GM12873 (cell line): ENCODE measurements at regions not wholly inside any gene's neighbourhood (a gene's known extent, or its start where the extent isn't known, plus 50 kb on each side); places are given as distances from the start of the nearest gene placed in this dataset.

Experiments
- CTCF ChIP-seq: IDR thresholded peaks from 2 replicates; pipeline ENCODE4 v1.5.1; 2012; ENCODE audit warnings: low read depth, mild to moderate bottlenecking, moderate library complexity, low read length, control low read depth; ENCODE audit not compliant: insufficient read depth; ENCODE audit errors: missing control alignments

- TF ChIP-seq CTCF, result no peak
Observed at GRCh38 chr20:56868746-56869145, 239.6 kb downstream of the TFAP2C start.

DNA sequence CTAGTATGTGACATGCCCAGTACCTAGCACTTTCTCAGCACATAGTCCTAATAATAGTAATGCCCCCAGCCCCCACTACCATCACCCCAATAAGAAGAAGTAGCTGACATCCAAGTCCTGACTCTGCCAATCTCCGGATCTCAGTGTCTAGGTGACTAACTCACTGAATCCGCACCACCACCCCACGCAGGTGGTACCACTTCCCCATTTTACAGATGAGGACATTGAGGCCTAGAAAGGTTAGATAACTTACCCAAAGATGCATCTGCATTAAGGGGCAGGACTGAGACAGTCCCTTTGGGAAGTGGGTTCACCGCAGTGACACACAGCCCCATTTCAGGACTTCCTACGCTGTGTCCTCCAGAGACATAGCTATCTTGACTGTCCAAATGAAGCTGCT, 241.2 kb downstream of the TFAP2C start:
- TF ChIP-seq CTCF, result no peak

DNA sequence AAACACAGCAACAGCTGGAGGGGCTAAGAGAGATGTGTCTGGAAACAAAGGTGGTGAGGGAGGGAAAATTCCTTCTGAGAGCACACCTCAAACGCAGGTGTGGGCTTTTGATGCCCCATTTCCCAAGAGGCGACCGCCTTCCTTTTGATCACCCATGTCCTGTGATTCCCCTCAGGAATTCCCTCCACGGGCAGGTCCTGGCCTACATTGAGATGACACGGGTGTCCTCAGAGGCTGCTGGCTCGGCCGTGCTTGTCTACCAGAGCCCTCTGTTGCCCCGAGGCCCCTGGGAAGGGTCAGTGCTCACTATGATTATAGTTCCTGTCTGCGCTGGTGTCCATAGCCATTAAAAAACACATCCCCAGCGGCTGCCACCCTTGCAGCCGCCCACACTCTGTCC, 242.6 kb downstream of the TFAP2C start:
- no peak for TF ChIP-seq CTCF

DNA sequence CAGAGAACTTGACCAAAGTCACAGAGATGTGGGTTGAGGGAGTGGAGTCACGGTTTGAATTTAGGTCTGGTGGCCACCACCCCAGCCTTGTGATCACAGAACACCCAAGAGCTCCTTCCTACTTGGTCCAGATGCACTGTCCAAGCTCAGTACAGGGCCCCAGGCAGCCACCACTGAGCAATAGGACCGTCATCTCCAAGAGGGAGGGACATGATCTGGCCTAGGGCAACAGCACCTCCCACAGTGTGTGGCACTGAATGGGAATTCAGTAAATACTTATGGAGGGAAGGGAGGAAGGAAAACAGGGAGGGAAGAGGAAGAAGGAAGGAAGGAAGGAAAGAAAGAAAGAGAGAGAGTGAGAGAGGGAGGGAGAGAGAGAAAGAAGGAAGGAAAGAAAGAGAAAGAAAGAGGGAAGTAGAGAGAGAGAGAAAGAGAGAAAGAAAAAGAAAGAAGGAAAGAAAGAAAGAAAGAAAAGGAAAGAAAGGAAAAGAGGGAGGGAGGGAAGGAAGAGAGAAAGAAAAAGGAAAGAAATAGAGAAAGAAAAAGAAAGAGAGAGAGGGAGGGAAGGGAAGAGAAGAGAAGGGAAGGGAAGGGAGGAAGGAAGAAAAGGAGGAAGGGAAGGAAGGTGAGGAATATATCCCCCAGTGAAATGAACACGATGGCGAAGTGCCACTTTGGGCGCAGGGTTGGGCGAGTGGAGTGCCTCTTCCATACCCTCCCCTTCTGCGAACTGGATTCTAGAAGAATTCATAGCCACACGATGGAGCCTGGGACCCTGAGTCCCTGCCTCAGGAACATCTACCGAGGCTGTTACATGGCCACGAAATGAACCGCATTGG, 243.7 kb downstream of the TFAP2C start:
- no peak for TF ChIP-seq CTCF

DNA sequence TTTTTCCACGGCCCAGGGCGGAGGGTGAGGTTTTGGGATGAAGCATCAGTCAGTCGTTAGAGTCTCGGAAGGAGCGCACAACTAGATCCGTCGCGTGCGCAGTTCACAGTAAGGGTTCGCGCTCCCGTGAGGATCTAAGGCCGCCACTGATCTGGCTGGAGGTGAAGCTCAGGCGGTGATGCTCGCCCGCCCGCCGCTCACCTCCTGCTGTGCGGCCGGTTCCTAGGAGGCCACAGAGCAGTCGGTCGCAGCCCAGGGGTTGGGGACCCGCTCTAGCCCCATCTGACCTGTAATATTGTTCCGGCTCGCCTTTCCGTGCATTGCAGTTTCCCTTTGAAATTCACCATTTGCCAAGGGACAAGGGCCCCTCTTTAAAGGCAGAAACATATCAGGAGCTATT, 244.7 kb downstream of the TFAP2C start:
- no peak for TF ChIP-seq CTCF

GRCh38 chr20:56875052-56875659, 246.1 kb downstream of the TFAP2C start:
- TF ChIP-seq CTCF, result no peak

GRCh38 chr20:56875803-56876202, 246.7 kb downstream of the TFAP2C start:
- TF ChIP-seq CTCF, result no peak
